HG03460 (cell line): ENCODE measurements at regions not wholly inside any gene's neighbourhood (a gene's known extent, or its start where the extent isn't known, plus 50 kb on each side); places are given as distances from the start of the nearest gene placed in this dataset.
"Not testable (repeated sequence)": the region's sequence is repeated elsewhere in the genome, so short reads cannot be mapped to it uniquely, and the experiment has no call there.

Experiments used
- ATAC-seq: cut with Tn5 transposase; IDR thresholded peaks from one replicate; pipeline ENCODE4 v1.9.1; 2021; ENCODE audit not compliant: unreplicated experiment

DNA sequence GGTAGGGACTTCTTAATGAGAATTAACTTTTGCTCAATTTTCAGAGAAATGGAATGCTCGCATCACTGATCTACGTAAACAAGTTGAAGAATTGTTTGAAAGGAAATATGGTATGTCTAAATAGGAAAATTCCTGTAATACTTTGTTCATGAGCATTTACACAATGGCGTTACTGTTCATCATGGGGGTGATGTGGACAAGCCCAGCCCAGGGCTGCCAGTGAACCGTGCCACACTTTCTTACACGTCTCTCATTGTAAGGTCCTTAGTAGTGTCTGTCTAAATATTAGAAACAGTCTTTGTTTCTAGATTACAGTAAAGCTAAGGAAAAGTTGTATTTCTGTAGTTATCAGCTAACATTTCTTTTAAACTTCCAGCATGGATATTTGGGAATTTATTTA lies 91.0 kb upstream of the SPDYE9 start:
- ATAC-seq, result not testable (repeated sequence)

GRCh38 chr7:73175322-73175721 lies 89.5 kb upstream of the SPDYE9 start:
- not testable (repeated sequence) for ATAC-seq

- not testable (repeated sequence) for ATAC-seq
Measured at GRCh38 chr7:73170902-73171301, 85.1 kb upstream of the SPDYE9 start.

DNA sequence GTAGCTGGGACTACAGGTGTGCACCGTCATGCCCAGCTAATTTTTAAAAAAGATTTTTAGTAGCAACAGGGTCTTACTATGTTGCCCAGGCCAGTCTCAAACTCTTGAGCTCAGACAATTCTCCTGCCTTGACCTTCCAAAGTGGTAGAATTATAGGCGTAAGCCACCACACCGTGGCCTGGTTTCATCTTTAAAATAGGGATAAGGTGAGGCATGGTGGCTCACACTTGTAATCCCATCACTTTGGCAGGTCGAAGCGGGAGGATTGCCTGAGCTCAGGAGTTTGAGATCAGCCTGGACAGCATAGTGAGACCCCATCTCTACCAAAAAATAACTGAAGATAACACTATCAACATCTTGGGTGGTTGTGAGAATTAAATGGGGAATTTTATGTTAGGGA lies 84.6 kb upstream of the SPDYE9 start:
- ATAC-seq, result not testable (repeated sequence)

DNA sequence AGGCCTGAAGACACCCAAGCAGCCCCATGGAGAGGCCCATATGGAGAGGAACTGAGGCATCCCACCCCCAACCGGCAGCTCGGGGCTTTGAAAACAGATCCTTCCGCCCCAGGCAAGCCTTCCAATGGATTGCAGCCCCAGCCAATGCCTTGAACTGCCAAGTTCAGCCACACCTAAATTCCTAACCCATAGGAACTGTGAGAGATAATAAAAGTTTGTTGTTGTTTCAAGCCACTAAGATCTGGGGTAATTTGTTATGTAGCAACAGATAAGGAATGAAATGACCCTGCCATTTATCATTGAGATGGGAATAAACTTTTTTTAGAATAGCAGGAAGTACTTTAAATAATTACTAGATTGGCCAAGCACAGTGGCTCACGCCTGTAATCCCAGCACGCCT lies 80.3 kb upstream of the SPDYE9 start:
- ATAC-seq, result not testable (repeated sequence)

DNA sequence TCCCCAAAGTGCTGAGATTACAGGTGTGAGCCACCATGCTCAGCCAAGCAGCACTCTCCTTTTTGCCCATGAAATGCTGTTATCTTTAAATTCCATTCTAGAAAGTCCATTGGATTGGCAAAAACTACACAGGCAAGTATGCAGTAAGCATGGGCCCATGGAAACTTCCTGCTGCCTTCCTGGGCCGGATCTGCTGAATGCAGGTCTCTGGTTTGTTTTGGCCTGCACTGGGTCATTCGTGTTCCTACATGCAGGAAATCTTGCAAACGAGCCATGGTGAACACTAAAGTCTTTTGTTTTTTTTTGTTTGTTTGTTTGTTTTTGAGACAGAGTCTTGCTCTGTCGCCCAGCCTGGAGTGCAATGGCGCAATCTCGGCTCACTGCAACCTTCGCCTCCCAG lies 76.8 kb upstream of the SPDYE9 start:
- not testable (repeated sequence) for ATAC-seq

GRCh38 chr7:73161727-73162126 lies 75.9 kb upstream of the SPDYE9 start:
- ATAC-seq, result not testable (repeated sequence)

DNA sequence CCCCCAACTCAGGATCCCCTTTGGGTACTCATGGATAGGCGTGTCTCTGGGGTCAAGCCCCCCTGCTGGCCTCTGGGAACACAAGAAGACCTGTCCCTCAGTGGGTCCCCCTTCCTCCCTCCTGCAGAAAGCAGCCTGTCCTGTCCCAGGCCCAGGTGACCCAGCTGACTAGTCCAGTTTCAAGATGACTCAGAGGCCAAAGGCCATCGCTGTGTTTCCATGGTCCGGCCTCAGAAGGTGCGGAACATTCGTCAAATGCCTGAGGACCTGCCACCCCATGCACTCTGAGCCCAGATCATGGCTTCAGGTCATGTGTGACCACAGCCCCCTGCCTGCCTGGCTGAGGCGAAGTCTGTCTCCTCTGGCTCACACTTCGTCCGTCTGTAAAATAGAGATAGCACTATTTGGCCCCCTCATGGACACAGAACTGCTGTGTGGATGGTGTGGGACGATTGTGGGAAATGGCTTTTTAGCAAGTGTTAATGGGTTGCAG lies 71.4 kb upstream of the SPDYE9 start:
- ATAC-seq, result not testable (repeated sequence)

GRCh38 chr7:73156510-73157168 lies 70.8 kb upstream of the SPDYE9 start:
- ATAC-seq, result not testable (repeated sequence)

DNA sequence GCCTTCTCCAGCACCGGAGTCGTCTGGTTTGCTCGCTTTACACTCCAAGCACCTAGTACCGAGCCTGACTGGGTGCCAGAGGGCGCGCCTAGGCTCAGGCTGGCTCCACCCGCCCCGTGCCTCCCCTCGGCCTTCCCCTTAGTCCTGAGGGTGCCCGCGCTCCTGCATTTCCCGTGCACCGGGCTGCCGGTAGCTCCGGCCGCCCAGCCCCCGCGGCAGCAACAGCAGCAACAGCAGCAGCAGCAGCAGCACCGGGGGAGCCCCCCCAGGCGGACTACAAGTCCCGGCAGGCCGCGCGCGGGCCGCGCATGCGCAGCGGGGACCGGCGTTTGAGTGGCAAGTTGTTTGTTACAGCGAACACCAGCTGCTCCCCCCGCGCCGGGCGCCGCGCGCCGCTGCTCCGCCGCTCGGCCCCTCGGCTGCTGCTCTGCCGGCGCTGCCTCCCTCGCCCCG lies 68.8 kb upstream of the SPDYE9 start:
- ATAC-seq, result peak; percentile 94

GRCh38 chr7:73153921-73154585 lies 68.2 kb upstream of the SPDYE9 start:
- ATAC-seq, result not testable (repeated sequence)

DNA sequence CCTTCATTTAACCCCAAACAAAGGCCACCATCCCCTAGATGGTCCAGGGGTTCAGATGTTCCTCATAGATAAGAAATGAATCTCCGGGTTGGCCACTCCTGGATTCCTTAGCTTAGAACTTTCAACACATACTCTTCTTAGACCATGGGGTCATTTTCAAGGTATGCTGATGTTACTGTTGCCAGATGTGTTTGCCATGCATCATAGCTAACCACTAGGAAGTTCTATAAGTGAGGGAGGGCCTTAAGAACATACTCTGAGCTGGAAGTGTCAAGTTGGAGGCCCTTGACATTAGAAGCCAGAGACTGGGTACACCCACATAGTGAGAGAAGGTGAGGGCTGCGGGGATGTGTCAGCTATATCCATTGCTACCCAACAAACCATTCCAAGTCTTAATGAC lies 62.7 kb upstream of the SPDYE9 start:
- ATAC-seq, result not testable (repeated sequence)

GRCh38 chr7:73147681-73148080 lies 61.8 kb upstream of the SPDYE9 start:
- not testable (repeated sequence) for ATAC-seq

GRCh38 chr7:73143993-73144392 lies 58.2 kb upstream of the SPDYE9 start:
- not testable (repeated sequence) for ATAC-seq

DNA sequence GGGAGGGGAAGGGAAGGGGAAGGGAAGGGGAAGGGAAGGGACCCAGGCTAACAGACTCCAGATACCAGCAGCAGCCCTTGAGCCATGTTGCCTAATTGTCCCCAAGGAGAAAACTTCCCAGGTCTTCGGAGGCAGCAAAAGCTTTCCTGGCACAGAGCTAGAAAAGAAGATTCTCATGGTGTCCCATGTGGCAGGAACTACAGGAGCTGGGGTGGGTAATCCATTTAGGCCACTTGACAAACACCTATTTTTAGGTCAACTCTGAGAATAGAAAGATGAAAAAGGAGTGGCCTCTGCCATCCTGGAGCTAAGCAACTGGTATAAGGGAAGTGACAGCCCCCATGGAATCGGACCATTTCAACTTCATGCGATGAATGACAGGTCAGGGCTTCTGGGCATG lies 52.1 kb upstream of the SPDYE9 start:
- ATAC-seq, result not testable (repeated sequence)
